ENCODE measurements at regions not wholly inside any gene's neighbourhood (a gene's known extent, or its start where the extent isn't known, plus 50 kb on each side); places are given as distances from the start of the nearest gene placed in this dataset.

GRCh38 chr4:133347409-133347808 is 198.3 kb downstream of the PCDH10 start:
- no peak overlapping the region for H3K4me3 Mint-ChIP-seq
- no peaks in the 10 kb centered on the region for H3K36me3 Mint-ChIP-seq
- Histone ChIP-seq H3K36me3 (ENCODE audit: control insufficient read depth, insufficient read depth, low read length) (no peaks in the 10 kb centered on the region), H3K27ac (ENCODE audit: insufficient read depth, low read length, poor library complexity, severe bottlenecking) (no peak overlapping the region), H3K4me3 (ENCODE audit: low read depth, low read length) (no peak overlapping the region), H3K27me3 (ENCODE audit: control insufficient read depth, insufficient read depth, low read length) (no peaks in the 10 kb centered on the region), H3K9me3 (ENCODE audit: control insufficient read depth in 2 of 2, low read length in 2 of 2) (peaks cover 0 to 5% of the 10 kb centered on the region in 2 experiments), H3K4me1 (ENCODE audit: control insufficient read depth, insufficient read depth, low read length, poor library complexity, severe bottlenecking) (no peaks in the 10 kb centered on the region)
- H3K27me3 Mint-ChIP-seq: no peaks in the 10 kb centered on the region
- ATAC-seq (ENCODE audit: low read depth in 2 of 2): no peak
- DNase-seq: no peak
- peaks cover 0 to 19% (median 3%) of the 10 kb centered on the region in 7 donors for H3K9me3 Mint-ChIP-seq
- no peak overlapping the region for H3K27ac Mint-ChIP-seq
- H3K4me1 Mint-ChIP-seq: no peaks in the 10 kb centered on the region

- Mint-ChIP-seq H3K4me3 (no peak overlapping the region), H3K27ac (no peak overlapping the region), H3K27me3 (no peaks in the 10 kb centered on the region), H3K9me3 (peaks cover 0 to 25% (median 3%) of the 10 kb centered on the region in 7 donors), H3K4me1 (no peaks in the 10 kb centered on the region), H3K36me3 (no peaks in the 10 kb centered on the region)
- ATAC-seq (ENCODE audit: low read depth in 2 of 2) (no peak), DNase-seq (no peak)
- Histone ChIP-seq H3K27me3 (ENCODE audit: control insufficient read depth, insufficient read depth, low read length) (no peaks in the 10 kb centered on the region), H3K27ac (ENCODE audit: insufficient read depth, low read length, poor library complexity, severe bottlenecking) (no peak overlapping the region), H3K9me3 (ENCODE audit: control insufficient read depth in 2 of 2, low read length in 2 of 2) (no peaks in the 10 kb centered on the region), H3K36me3 (ENCODE audit: control insufficient read depth, insufficient read depth, low read length) (no peaks in the 10 kb centered on the region), H3K4me3 (ENCODE audit: low read depth, low read length) (no peak overlapping the region), H3K4me1 (ENCODE audit: control insufficient read depth, insufficient read depth, low read length, poor library complexity, severe bottlenecking) (no peaks in the 10 kb centered on the region)
These were observed 175.4 kb downstream of the PCDH10 start for GRCh38 chr4:133324491-133324890.

GRCh38 chr4:133323670-133324069 is 174.6 kb downstream of the PCDH10 start:
- peaks cover 0 to 20% (median 3%) of the 10 kb centered on the region in 7 donors for H3K9me3 Mint-ChIP-seq
- no peaks in the 10 kb centered on the region for H3K27me3 Mint-ChIP-seq
- H3K36me3 Mint-ChIP-seq: no peaks in the 10 kb centered on the region
- H3K4me1 Mint-ChIP-seq: no peaks in the 10 kb centered on the region
- no peak overlapping the region for H3K4me3 Mint-ChIP-seq
- H3K4me3 ChIP-seq (ENCODE audit: low read depth, low read length): no peak overlapping the region
- no peak overlapping the region for H3K27ac ChIP-seq (ENCODE audit: insufficient read depth, low read length, poor library complexity, severe bottlenecking)
- no peaks in the 10 kb centered on the region for H3K36me3 ChIP-seq (ENCODE audit: control insufficient read depth, insufficient read depth, low read length)
- no peak overlapping the region for H3K27ac Mint-ChIP-seq
- no peaks in the 10 kb centered on the region for H3K27me3 ChIP-seq (ENCODE audit: control insufficient read depth, insufficient read depth, low read length)
- ATAC-seq (ENCODE audit: low read depth in 2 of 2) (no peak), DNase-seq (no peak)
- H3K4me1 ChIP-seq (ENCODE audit: control insufficient read depth, insufficient read depth, low read length, poor library complexity, severe bottlenecking): no peaks in the 10 kb centered on the region
- no peaks in the 10 kb centered on the region for H3K9me3 ChIP-seq (ENCODE audit: control insufficient read depth in 2 of 2, low read length in 2 of 2)

- ATAC-seq (ENCODE audit: low read depth in 2 of 2): no peak
- Histone ChIP-seq H3K4me3 (ENCODE audit: low read depth, low read length) (no peak overlapping the region), H3K27ac (ENCODE audit: insufficient read depth, low read length, poor library complexity, severe bottlenecking) (no peak overlapping the region), H3K4me1 (ENCODE audit: control insufficient read depth, insufficient read depth, low read length, poor library complexity, severe bottlenecking) (no peaks in the 10 kb centered on the region), H3K36me3 (ENCODE audit: control insufficient read depth, insufficient read depth, low read length) (no peaks in the 10 kb centered on the region), H3K9me3 (ENCODE audit: control insufficient read depth in 2 of 2, low read length in 2 of 2) (no peaks in the 10 kb centered on the region), H3K27me3 (ENCODE audit: control insufficient read depth, insufficient read depth, low read length) (no peaks in the 10 kb centered on the region)
- no peak overlapping the region for H3K27ac Mint-ChIP-seq
- H3K27me3 Mint-ChIP-seq: no peaks in the 10 kb centered on the region
- peak in 1 of 3 donors; percentile 0 for DNase-seq
- no peaks in the 10 kb centered on the region for H3K36me3 Mint-ChIP-seq
- no peak overlapping the region for H3K4me3 Mint-ChIP-seq
- peaks cover 2 to 13% (median 4%) of the 10 kb centered on the region in 7 donors for H3K9me3 Mint-ChIP-seq
- no peaks in the 10 kb centered on the region for H3K4me1 Mint-ChIP-seq
These were observed 171.6 kb downstream of the PCDH10 start for GRCh38 chr4:133320576-133321170.

GRCh38 chr4:133316909-133317308 is 167.8 kb downstream of the PCDH10 start:
- H3K27me3 Mint-ChIP-seq: no peaks in the 10 kb centered on the region
- Histone ChIP-seq H3K4me3 (ENCODE audit: low read depth, low read length) (no peak overlapping the region), H3K27me3 (ENCODE audit: control insufficient read depth, insufficient read depth, low read length) (no peaks in the 10 kb centered on the region), H3K4me1 (ENCODE audit: control insufficient read depth, insufficient read depth, low read length, poor library complexity, severe bottlenecking) (no peaks in the 10 kb centered on the region), H3K27ac (ENCODE audit: insufficient read depth, low read length, poor library complexity, severe bottlenecking) (no peak overlapping the region), H3K36me3 (ENCODE audit: control insufficient read depth, insufficient read depth, low read length) (no peaks in the 10 kb centered on the region), H3K9me3 (ENCODE audit: control insufficient read depth in 2 of 2, low read length in 2 of 2) (no peaks in the 10 kb centered on the region)
- no peak for ATAC-seq (ENCODE audit: low read depth in 2 of 2)
- no peaks in the 10 kb centered on the region for H3K4me1 Mint-ChIP-seq
- peaks cover 0 to 7% (median 3%) of the 10 kb centered on the region in 7 donors for H3K9me3 Mint-ChIP-seq
- DNase-seq: no peak
- H3K4me3 Mint-ChIP-seq: no peak overlapping the region
- H3K27ac Mint-ChIP-seq: no peak overlapping the region
- no peaks in the 10 kb centered on the region for H3K36me3 Mint-ChIP-seq

- H3K9me3 Mint-ChIP-seq: peaks cover 0 to 5% (median 4%) of the 10 kb centered on the region in 7 donors
- no peaks in the 10 kb centered on the region for H3K9me3 ChIP-seq (ENCODE audit: control insufficient read depth in 2 of 2, low read length in 2 of 2)
- no peak overlapping the region for H3K27ac ChIP-seq (ENCODE audit: insufficient read depth, low read length, poor library complexity, severe bottlenecking)
- no peaks in the 10 kb centered on the region for H3K27me3 ChIP-seq (ENCODE audit: control insufficient read depth, insufficient read depth, low read length)
- no peaks in the 10 kb centered on the region for H3K36me3 Mint-ChIP-seq
- no peak overlapping the region for H3K4me3 Mint-ChIP-seq
- no peak overlapping the region for H3K27ac Mint-ChIP-seq
- no peak overlapping the region for H3K4me3 ChIP-seq (ENCODE audit: low read depth, low read length)
- no peak for DNase-seq
- H3K27me3 Mint-ChIP-seq: no peaks in the 10 kb centered on the region
- ATAC-seq (ENCODE audit: low read depth in 2 of 2): no peak
- no peaks in the 10 kb centered on the region for H3K4me1 Mint-ChIP-seq
- no peaks in the 10 kb centered on the region for H3K4me1 ChIP-seq (ENCODE audit: control insufficient read depth, insufficient read depth, low read length, poor library complexity, severe bottlenecking)
- no peaks in the 10 kb centered on the region for H3K36me3 ChIP-seq (ENCODE audit: control insufficient read depth, insufficient read depth, low read length)
These were observed 165.9 kb downstream of the PCDH10 start for GRCh38 chr4:133314991-133315390.

- peaks cover 2 to 10% (median 5%) of the 10 kb centered on the region in 7 donors for H3K9me3 Mint-ChIP-seq
- DNase-seq (no peak), ATAC-seq (ENCODE audit: low read depth in 2 of 2) (no peak)
- H3K4me1 ChIP-seq (ENCODE audit: control insufficient read depth, insufficient read depth, low read length, poor library complexity, severe bottlenecking): no peaks in the 10 kb centered on the region
- no peaks in the 10 kb centered on the region for H3K27me3 ChIP-seq (ENCODE audit: control insufficient read depth, insufficient read depth, low read length)
- no peaks in the 10 kb centered on the region for H3K36me3 ChIP-seq (ENCODE audit: control insufficient read depth, insufficient read depth, low read length)
- no peaks in the 10 kb centered on the region for H3K4me1 Mint-ChIP-seq
- no peak overlapping the region for H3K4me3 Mint-ChIP-seq
- H3K27ac Mint-ChIP-seq: no peak overlapping the region
- H3K4me3 ChIP-seq (ENCODE audit: low read depth, low read length): no peak overlapping the region
- no peaks in the 10 kb centered on the region for H3K27me3 Mint-ChIP-seq
- peaks cover 0 to 1% of the 10 kb centered on the region in 2 experiments for H3K9me3 ChIP-seq (ENCODE audit: control insufficient read depth in 2 of 2, low read length in 2 of 2)
- no peak overlapping the region for H3K27ac ChIP-seq (ENCODE audit: insufficient read depth, low read length, poor library complexity, severe bottlenecking)
- H3K36me3 Mint-ChIP-seq: no peaks in the 10 kb centered on the region
These were observed 138.3 kb downstream of the PCDH10 start for GRCh38 chr4:133287396-133287795.

- Histone ChIP-seq H3K36me3 (ENCODE audit: control insufficient read depth, insufficient read depth, low read length) (no peaks in the 10 kb centered on the region), H3K4me1 (ENCODE audit: control insufficient read depth, insufficient read depth, low read length, poor library complexity, severe bottlenecking) (no peaks in the 10 kb centered on the region)
These were observed 129.5 kb downstream of the PCDH10 start for GRCh38 chr4:133278591-133278990.

More at GRCh38 chr4:133278591-133278990, 129.5 kb downstream of the PCDH10 start:
- ATAC-seq (ENCODE audit: low read depth in 2 of 2): no peak
- H3K4me3 ChIP-seq (ENCODE audit: low read depth, low read length): no peak overlapping the region
- H3K4me1 Mint-ChIP-seq: no peaks in the 10 kb centered on the region
- no peak overlapping the region for H3K4me3 Mint-ChIP-seq
- H3K36me3 Mint-ChIP-seq: no peaks in the 10 kb centered on the region
- no peaks in the 10 kb centered on the region for H3K27me3 ChIP-seq (ENCODE audit: control insufficient read depth, insufficient read depth, low read length)
- H3K9me3 ChIP-seq (ENCODE audit: control insufficient read depth in 2 of 2, low read length in 2 of 2): peaks cover 0 to 5% of the 10 kb centered on the region in 2 experiments
- H3K27me3 Mint-ChIP-seq: no peaks in the 10 kb centered on the region
- H3K9me3 Mint-ChIP-seq: peaks cover 0 to 14% (median 3%) of the 10 kb centered on the region in 7 donors
- DNase-seq: no peak
- no peak overlapping the region for H3K27ac ChIP-seq (ENCODE audit: insufficient read depth, low read length, poor library complexity, severe bottlenecking)
- H3K27ac Mint-ChIP-seq: no peak overlapping the region

Measured in CD4-positive, CD25-positive, alpha-beta regulatory T cell (primary cell).